Amniotic stem cell (primary cell): ENCODE measurements at regions not wholly inside any gene's neighbourhood (a gene's known extent, or its start where the extent isn't known, plus 50 kb on each side); places are given as distances from the start of the nearest gene placed in this dataset.
A peak's percentile ranks its signal among the peaks of the same experiment; 100 is the strongest.
"Not testable (repeated sequence)": the region's sequence is repeated elsewhere in the genome, so short reads cannot be mapped to it uniquely, and the experiment has no call there.

Experiments
- DNase-seq: peaks from one replicate; lab custom pipeline; 2025; lab: John Stamatoyannopoulos, UW

DNA sequence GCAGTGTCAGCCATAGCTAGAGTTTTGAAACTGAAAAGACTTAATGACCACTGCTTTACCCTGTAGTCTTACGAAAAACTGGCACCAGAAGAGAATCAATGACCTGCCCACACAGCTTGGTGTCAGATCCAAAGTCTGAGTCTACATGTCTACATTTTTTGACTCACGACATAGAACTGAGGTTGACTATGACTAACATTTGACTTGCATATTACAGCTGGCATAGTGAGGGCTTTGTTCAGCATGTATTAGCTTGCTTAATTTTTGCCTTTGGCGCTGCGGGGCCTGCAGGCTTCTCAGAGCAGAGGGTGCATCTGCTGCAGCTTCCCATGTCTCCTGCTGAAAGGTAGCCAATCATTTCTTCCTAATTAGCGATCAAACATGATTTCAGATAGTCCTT, 167.0 kb downstream of the EBLN2 start:
- DNase-seq, result no peak

DNA sequence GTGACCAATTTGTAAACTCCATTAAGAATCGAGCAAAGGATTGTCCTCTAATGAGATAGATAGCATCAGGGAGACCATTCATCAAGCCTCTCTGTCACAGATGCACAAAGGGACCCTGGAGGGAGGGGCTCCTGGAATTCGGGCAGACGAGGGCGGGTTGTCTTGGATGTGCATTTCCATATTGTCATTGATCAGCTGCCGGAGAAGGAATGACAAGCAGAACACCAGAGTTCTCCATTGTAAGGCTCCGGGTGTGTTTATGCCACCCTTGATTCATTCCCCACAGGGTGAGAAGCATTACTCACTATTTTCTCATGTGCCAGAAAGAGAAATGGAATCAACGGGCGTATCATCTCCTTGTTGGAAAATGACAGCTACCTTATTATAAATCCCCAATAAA, 167.5 kb downstream of the EBLN2 start:
- no peak for DNase-seq

DNA sequence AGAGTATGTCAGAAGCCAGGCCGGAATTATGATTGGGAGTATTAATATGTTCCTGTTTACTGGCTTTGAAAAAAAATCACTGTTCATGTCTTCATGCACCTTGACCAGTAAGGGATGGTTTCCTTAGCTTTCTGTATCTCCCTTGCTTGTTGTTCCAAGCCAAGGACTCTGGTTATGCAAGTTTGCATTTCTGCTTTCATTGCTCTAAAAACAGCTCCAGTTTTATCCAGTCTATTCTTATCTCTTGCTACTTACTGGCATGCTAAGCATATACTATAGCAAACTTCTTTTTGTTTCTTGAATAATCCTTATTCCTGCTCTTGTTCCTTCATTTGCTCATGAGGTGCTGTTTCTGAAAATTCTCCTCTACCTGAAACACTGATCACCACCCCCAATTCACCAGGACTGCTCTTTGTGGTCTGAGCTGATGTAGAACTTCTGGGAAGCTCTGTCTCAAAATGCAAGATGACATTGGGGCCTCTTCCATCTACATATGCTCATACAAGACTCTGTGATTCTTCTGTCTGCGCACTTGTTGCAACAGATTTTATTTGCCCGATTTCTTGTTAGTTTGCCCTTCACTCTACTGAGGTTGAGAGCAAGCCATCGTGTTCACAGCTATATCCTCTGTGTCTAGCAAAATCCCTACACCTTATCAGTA, 173.0 kb downstream of the EBLN2 start:
- DNase-seq, result no peak

DNA sequence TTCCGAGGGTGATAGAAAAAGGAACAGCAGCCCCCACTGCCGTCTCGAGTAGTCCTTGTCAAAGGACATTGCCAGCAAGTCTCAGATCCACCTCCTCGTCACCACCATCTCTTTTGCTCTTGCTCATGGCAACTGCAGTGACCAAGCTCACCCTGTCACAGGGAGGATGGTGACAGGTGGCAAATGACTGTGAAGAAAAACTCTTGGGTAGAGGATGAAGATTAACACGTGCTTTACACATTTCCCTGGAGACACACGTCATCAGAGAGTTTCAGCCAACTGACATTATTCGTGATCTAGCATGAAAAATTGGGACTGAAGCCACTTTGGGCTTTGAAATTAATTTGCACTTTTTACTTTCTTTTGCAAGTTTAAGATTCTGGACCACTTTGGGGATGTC, 174.3 kb downstream of the EBLN2 start:
- no peak for DNase-seq

DNA sequence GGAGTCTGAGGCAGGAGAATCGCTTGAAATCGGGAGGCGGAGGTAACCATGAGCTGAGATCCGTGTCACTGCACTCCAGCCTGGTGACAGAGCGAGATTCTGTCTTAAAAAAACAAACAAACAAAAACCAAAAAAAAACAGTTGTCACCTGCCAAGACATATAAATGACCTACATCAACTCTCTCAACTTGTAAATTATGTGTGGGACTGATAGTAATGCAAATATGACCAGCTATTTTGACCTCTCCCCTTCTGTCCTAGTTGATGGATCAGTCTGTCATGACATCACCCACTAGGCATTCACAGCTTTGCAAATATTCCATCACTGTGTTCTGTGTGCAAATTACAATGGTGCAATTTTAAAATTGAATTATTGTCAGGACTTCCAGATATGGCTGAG, 175.4 kb downstream of the EBLN2 start:
- DNase-seq, result no peak

DNA sequence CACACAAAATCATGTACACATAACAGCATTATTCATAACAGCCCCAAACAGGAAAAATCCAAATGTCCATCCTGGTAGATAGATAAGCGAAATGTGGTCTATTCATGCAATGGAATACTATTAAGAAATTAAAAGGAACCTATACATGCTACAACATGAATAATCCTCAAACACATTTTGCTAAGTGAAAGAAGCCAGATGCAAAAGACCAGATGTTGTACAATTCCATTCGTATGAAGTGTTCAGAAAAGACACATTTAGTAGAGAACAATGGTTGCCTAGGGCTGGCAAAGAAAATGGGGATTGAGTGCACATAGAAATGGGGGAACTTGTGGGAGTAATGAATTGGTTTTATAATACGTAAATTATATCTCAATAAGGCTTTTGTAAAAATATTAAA, 182.3 kb downstream of the EBLN2 start:
- no peak for DNase-seq

DNA sequence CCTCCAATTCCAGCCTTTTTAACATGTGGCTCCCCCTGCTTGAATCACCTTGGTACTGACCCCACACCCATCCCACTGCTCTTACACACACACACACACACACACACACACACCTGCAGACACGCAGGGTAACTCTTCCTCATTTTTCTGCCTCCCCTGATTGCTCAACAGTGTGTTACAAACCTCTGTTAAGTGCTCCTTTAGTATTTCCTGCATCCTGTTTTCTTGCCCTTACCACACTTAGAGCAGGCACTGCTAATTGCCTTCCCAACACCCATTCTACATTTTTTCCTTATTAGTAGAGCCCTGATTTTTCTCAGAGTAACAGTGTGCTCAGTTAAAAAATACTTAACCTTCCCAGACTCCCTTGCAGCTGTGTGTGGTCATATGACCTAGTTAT, 184.0 kb downstream of the EBLN2 start:
- DNase-seq, result no peak

DNA sequence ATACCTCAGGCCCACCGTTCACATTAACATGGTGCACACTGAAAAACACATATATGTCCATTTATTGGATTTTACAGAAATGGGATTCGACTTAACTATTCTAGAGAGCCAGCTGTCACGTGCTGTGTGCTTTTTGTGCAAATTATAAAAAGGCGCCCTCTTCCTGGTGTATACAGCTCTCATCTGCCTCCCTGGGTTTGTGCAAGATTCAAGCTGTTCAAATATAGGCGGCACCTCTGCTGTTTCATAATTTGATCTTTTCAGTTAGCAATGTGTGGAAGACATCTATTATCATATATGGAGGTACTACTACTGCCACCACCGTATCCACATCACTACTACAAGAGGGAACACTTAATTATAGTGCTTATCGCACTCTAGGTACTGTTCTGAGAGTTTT, 187.6 kb downstream of the EBLN2 start:
- no peak for DNase-seq

DNA sequence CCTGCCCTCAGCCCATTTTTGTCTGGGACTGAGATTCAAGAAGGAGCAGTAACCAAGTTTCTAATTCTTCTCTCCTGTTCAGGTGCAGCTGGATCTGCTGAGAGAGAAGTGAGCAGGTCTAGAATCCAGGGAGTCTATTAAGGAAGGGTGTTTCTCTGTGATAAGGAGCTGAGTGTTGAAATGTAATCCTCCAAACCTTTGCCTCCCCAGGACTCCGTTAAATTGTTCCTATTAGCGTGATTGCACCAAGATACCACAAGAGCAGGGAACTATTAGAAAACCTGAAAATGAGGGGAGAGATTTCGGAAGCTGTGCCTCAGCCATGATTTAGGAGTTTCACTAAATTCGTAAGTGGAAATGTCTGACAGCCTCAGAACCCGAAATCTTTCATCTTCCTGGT, 192.6 kb downstream of the EBLN2 start:
- DNase-seq, result no peak

DNA sequence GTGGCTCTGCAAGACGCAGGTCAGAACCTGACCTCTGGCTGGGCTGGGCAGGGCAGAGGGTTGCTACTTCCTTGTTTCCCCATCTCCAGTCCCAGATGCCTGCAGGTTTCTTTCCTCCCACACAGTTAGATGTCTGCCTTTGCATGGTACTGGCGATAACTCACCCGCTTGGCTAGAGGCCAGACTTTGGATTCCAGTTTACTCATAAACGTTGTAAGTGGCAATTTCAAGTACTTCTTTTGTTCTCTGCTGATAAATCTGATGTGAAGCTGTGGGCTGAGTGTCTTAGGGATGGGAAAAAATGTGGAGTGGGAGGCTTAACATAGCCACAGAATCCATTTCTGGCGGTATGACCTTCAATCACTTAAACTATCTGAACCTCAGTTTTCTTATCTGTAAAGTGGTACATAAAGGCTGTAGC, 194.2 kb downstream of the EBLN2 start:
- DNase-seq, result peak; percentile 56

DNA sequence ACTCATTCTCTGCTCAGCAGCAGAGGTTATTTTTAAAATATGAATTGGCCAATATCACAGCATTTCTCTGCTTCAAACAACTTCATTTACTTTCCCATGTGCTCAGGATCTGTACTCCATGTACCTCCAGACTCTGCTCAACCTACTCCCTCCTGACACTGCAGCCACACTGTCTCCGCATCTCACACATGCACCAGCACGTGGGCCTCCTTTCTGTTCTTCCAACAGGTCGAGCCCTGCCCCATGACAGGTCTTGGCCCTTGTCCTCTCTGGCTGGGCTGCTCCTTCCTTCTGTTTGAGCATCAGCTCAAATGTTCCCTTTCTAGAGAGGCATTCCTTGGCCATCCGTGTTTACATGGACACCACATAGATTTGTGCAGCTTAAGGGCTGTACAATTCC, 195.7 kb downstream of the EBLN2 start:
- no peak for DNase-seq

DNA sequence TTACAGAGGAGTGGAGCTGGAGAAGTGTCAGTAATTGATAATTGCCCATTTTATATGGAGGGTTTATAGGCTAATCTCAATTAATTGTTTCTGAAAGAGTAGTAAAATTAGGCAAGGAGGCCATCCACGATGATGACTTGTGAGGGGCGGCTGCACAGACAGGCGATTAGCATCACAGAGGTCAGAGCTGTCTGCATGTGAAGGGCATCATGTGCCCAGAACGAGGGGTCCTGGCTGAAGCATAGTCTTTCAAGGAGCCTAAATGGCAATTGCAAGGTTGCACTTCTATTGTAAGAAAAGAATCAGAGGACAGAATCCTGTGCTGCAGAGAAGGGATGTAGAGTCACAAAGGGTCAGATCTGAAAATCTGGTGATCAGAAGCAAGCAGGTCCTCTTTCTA, 196.6 kb downstream of the EBLN2 start:
- DNase-seq, result no peak

DNA sequence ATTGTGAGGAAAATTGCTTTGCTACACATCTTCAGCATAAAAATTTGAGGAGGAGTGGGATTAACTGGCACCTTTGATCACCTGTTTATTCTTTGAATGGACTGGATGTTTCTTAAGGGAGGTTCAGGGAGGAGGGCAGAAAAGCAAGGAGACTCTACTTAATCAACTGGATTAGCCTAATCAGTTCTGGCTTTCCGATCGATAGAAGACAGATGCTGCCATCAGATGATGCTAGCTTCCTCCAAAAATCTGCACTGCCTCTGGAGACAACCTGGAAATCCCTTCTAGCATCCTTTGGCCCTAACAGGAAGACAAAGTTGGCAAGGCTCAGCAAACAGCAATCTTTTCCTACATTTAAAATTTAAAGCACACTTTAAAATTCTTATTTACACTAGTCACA, 197.8 kb downstream of the EBLN2 start:
- no peak for DNase-seq

DNA sequence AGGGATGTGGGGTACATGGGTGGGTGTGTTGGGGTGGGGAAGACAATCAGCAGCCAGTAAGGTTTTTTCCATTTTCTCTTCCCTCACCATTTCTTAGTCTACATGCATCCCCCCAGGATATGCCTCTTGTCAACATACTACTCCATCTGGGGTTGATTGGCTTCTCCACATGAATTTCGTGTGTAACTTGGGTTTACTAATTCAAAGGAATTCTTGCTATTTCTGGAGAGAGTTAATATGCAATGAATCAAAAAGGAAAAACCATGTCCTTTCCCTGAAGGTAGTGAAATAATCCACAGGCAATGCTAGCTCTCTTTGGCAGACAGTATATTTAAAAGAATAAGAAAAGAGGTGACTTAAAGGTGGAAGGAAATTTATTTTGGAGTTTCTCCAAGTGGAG, 198.4 kb downstream of the EBLN2 start:
- DNase-seq, result no peak

DNA sequence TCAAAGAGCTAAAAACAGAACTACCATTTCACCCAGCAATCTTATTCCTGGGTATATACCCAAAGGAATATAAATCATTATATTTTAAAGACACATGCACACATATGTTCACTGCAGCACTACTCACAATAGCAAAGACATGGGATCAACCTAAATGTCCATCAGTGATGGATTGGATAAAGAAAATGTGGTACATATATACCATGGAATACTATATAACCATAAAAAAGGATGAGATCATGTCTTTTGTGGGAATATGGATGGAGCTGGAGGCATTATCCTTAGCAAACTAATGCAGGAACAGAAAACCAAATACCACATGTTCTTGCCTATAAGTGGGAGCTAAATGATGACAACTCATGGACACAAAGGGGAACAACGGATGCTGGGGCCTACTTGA, 205.1 kb downstream of the EBLN2 start:
- DNase-seq, result not testable (repeated sequence)

DNA sequence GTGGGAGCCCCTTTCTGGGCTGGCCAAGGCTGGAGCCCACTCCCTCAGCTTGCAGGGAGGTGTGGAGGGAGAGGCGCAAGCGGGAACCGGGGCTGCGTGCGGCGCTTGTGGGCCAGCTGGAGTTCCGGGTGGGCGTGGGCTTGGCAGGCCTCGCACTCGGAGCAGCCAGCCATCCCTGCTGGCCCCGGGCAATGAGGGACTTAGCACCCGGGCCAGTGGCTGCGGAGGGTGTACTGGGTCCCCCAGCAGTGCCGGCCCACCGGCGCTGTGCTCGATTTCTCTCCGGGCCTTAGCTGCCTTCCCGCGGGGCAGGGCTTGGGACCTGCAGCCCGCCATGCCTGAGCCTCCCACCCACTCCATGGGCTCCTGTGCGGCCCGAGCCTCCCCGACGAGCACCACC, 207.7 kb downstream of the EBLN2 start:
- DNase-seq, result not testable (repeated sequence)

DNA sequence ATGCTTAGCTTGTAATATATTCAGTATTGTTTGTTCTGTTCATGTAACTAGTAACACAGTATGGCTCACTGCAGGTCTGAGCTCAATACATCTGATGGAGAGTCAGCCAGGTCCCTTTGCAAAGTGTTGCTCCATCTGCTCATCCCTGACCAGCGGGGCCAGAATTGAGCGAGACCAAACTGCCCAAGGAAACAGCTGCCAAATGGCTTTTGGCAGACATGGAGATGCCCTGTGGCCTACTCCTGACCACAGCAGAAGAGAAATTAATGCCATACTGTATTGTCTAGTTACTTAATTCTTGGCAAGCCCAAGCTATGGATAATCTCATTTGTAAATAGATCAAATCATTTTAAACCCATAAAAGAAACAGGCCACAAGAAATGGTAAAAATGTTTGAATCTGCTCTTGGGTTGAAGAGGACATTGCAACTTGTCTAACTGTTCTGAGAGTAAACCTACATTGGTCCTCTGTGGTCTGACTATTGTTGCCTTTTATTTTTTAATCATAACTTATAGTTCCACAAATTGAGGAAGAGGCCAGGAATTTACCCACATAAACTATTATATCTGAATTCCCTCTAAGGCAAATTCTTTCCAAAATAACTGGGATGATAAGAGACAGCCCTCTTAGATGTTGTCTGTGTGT, 209.5 kb downstream of the EBLN2 start:
- no peak for DNase-seq

DNA sequence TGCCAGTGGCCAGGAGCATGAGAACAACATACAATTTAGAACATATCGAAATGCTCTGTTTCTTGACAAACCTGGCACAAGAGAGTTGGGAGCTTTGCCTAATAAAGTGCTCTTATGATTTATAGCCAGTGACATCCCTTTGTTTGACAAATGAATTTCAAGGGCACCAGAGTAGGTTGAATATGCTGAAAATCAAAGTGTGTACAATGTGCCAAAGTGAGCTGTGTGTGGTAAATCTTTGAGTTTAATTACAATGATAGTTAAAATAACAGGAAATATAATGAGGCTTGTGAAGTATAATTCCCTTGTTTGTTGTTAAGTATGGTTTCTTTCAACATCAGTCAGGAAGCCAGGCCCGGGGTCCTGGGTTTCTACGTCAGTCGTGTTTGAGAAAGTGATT, 211.9 kb downstream of the EBLN2 start:
- DNase-seq, result no peak

DNA sequence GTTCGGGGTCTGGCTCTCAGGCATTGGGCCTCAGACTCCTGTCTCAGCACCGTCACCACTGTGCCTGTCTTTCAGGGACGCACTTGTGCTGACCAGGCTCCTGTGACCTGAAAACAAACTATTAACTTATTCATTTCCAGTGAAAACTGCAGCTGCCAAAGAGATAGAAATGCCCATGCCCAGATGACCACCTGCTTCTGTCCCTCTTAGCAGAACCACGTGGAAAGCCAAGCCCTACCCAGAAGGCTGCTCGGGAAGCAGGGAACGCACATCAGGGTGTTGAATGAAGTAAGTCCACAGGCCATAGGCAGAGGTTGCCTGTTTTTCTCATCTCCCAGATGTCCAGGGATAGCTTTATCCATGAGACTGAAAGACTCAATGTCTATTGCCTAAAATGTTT, 219.3 kb downstream of the EBLN2 start:
- no peak for DNase-seq

DNA sequence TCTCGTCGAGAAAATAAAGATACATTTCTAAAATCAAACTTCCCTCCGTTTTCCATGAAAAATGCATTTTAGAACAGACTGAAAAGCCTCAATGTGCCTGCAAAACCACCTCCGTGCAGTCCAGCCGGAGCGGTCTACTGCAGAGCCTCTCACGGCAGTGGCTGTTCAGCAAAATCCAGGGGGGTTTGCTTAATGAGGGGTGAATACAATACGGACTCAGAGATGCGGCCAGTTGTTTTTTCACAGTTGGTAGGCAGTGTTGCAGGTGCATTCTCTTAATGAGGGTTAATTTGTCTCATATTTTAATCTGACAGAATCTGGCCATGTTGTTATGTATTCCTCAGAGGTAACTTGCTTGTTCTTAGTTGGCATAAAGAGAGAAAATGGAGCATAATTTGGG, 223.0 kb downstream of the EBLN2 start:
- DNase-seq, result no peak

DNA sequence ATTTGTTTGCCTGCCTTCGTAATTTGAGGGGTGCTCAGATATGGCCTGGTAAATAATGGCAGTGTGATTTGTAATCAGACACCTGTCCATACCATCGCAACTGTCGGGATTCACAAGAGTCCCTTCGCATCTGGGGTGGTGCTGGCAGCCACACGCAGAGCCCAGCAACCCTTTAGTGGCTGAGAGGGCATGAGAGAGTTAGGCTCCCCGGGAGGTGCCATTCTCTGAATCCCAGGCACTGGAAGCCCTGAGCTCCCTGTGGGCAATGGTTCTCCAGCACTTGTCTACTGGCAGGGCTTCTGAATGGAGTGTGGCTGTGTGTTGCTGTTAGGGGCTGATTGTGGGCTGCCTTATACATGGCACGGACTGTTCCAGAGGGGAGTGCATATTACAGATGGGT, 230.1 kb downstream of the EBLN2 start:
- DNase-seq, result no peak

DNA sequence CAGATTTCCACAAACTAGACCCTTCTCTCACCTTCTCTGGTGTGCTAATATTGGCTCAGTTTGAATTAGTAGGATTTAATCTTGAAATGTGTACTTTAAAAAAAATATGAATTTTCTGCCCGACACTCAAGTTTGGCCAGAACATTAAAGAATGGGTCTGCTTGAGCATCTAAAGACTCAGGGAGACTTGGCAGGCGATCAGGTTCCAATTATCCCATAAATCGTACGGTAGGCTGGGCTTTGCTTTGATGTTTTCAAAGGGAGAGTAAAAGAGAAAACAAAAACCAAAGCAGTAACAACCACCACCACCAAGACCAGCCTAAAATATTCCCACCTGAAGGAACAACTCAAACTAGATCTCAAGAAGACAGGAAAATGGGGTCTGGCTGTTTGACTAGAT, 230.8 kb downstream of the EBLN2 start:
- no peak for DNase-seq

DNA sequence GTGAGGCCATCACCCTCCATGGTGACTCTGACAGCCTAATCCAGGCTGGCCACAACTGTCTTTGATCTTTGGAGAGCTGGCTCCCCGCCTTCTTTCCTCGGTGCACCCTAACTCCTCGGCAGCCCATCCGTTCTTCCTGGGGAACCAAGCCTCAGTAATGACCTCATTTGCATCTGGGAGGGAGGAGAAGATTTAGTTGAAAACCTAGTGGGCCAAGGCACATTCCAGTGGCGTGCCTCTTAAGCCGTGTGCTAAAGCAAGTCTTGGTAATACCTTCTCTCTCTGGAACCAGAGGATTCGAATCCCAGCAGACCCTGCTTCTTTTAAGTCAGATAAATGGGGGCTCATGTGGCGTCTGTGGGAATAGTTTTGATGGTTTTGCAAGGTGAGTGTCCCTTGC, 233.1 kb downstream of the EBLN2 start:
- no peak for DNase-seq
